A549 (cell line): ENCODE measurements at regions not wholly inside any gene's neighbourhood (a gene's known extent, or its start where the extent isn't known, plus 50 kb on each side); places are given as distances from the start of the nearest gene placed in this dataset.

Source experiments
- CTCF ChIP-seq: fragments of >200 bp; sonication (Bioruptor Twin); formaldehyde crosslinking; IDR thresholded peaks from 3 replicates; pipeline ENCODE4 v1.5.1; 2016
- EP300 ChIP-seq, 2 experiments: fragments of >200 bp; sonication (Bioruptor Twin); formaldehyde crosslinking; IDR thresholded peaks; 2 replicates in 1 of 2; 3 replicates in 1 of 2; pipeline ENCODE4 v1.6.1; 2016 to 2017
- HOXA7 ChIP-seq: fragments of 250-450 bp; sonication (Bioruptor Pico); IDR thresholded peaks from 2 replicates; pipeline ENCODE4 v1.5.0; 2020; ENCODE audit warnings: mild to moderate bottlenecking, moderate library complexity
- KDM1A ChIP-seq: fragments of 200-600 bp; sonication (generic); IDR thresholded peaks from 2 replicates; pipeline ENCODE4 v1.6.1; 2016; ENCODE audit warnings: low read depth, mild to moderate bottlenecking
- MAX ChIP-seq: IDR thresholded peaks from 2 replicates; pipeline ENCODE4 v1.6.1; 2012
- MAZ ChIP-seq: fragments of 150-350 bp; IDR thresholded peaks from 2 replicates; pipeline ENCODE4 v1.6.1; 2014; ENCODE audit warnings: antibody characterized with exemption, low read depth, low read length, borderline replicate concordance
- REST ChIP-seq: fragments of 200-600 bp; sonication (generic); IDR thresholded peaks from 2 replicates; pipeline ENCODE4 v1.6.1; 2016; ENCODE audit warnings: antibody characterized with exemption, mild to moderate bottlenecking, moderate library complexity
- SMC3 ChIP-seq: fragments of >200 bp; sonication (Bioruptor Twin); formaldehyde crosslinking; IDR thresholded peaks from 3 replicates; pipeline ENCODE4 v1.6.1; 2018; ENCODE audit warnings: inconsistent platforms
- SREBF2 ChIP-seq: fragments of 450-650 bp; IDR thresholded peaks from 2 replicates; pipeline ENCODE4 v1.6.1; 2014; ENCODE audit warnings: mild to moderate bottlenecking, moderate library complexity

- no peak for TF ChIP-seq MAZ
- TF ChIP-seq EP300 (IDR thresholded peaks at IDR 0.05): no peak
- no peak for TF ChIP-seq REST
- no peak for TF ChIP-seq KDM1A
- no peak for TF ChIP-seq CTCF
- TF ChIP-seq SMC3: no peak
- no peak for TF ChIP-seq HOXA7
- no peak for TF ChIP-seq SREBF2
- TF ChIP-seq MAX: no peak
Measured at GRCh38 chr12:25651931-25652330, 98.8 kb upstream of the LMNTD1 start.
